GM12864 (cell line): ENCODE measurements at regions not wholly inside any gene's neighbourhood (a gene's known extent, or its start where the extent isn't known, plus 50 kb on each side); places are given as distances from the start of the nearest gene placed in this dataset.

ENCODE experiments used
- DNase-seq: peaks from one replicate; pipeline ENCODE4 v3.0.0-alpha.2; 2011; ENCODE audit warnings: low read depth
- H3K4me3 ChIP-seq: 2 replicates; pipeline ENCODE4 v1.5.1; 2011; ENCODE audit warnings: mild to moderate bottlenecking, low read depth, low read length, control low read depth
- CTCF ChIP-seq: IDR thresholded peaks from 2 replicates; pipeline ENCODE4 v1.5.1; 2011; ENCODE audit warnings: low read depth, mild to moderate bottlenecking, moderate library complexity, low read length, control low read depth, inconsistent platforms; ENCODE audit errors: missing control alignments

GRCh38 chr13:58452123-58452623 is 820.6 kb downstream of the PCDH17 start:
- DNase-seq: no peak
- no peak for TF ChIP-seq CTCF
- H3K4me3 ChIP-seq: no peak overlapping the region

- DNase-seq: no peak
- no peak overlapping the region for H3K4me3 ChIP-seq
- no peak for TF ChIP-seq CTCF
These were observed 823.5 kb downstream of the PCDH17 start for GRCh38 chr13:58455094-58455493.

DNA sequence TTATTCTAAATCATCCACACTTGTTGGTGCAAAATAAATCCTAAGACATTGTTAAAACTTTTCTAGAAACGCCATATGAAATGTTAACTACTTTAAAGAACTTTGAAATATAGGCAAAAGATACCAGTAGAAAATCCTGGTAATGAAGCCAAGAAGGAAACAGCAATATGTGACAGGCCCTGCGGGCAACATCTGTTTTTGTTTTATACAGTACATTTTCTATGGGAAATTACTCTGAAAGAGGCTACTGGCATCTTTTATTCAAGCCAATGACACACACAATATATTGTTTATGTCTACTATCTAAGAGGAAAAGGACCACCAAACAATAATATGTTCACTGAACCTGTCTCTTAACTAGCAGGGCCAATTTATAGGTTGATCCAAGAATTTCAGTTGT is 829.7 kb downstream of the PCDH17 start:
- no peak for DNase-seq
- H3K4me3 ChIP-seq: no peak overlapping the region
- TF ChIP-seq CTCF: no peak

- no peak for TF ChIP-seq CTCF
- H3K4me3 ChIP-seq: no peak overlapping the region
- no peak for DNase-seq
These were observed 832.3 kb downstream of the PCDH17 start for GRCh38 chr13:58463841-58464240.

- no peak for DNase-seq
- H3K4me3 ChIP-seq: no peak overlapping the region
These were observed 835.6 kb downstream of the PCDH17 start for GRCh38 chr13:58467176-58467575.

GRCh38 chr13:58472483-58472882 is 840.9 kb downstream of the PCDH17 start:
- no peak for TF ChIP-seq CTCF
- H3K4me3 ChIP-seq: no peak overlapping the region
- no peak for DNase-seq

More at GRCh38 chr13:58467176-58467575, 835.6 kb downstream of the PCDH17 start:
- no peak for TF ChIP-seq CTCF

- H3K4me3 ChIP-seq: no peak overlapping the region
- DNase-seq: no peak
- TF ChIP-seq CTCF: no peak
These were observed 843.0 kb downstream of the PCDH17 start for GRCh38 chr13:58474581-58474980.
